C4-2B (cell line): ENCODE measurements at regions not wholly inside any gene's neighbourhood (a gene's known extent, or its start where the extent isn't known, plus 50 kb on each side); places are given as distances from the start of the nearest gene placed in this dataset.

Experiments
- H3K27ac ChIP-seq: fragments of 450-650 bp; 2 replicates; pipeline ENCODE4 v1.5.1; 2017
- ZFX ChIP-seq: fragments of 450-650 bp; IDR thresholded peaks from 2 replicates; pipeline ENCODE4 v1.6.1; 2017
- TF ChIP-seq, protein P1 (sequence below): fragments of 450-650 bp; conservative IDR thresholded peaks from 2 replicates; pipeline ENCODE4 v1.5.1; 2017; ENCODE audit warnings: mild to moderate bottlenecking

DNA sequence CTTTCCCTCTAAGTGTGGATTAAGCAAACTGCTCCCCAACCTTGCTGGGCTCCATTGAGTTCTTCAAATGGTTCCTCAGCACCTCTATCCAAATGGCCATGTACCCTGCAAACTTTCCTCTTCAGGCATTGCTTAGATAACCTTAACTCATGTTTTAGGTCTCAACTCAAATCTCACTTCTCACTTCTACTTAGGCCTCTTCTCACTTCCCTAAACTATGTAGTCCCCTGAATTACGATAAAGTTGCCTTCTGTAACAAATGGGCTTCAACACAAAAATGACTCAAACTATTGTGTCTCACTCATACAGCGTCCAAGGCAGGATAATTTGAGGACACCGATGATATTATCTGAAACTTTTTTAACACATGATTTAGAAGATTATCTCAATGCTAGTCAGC, 62.4 kb upstream of the STAC start:
- no peak for TF ChIP-seq ZFX
- TF ChIP-seq, protein P1, sequence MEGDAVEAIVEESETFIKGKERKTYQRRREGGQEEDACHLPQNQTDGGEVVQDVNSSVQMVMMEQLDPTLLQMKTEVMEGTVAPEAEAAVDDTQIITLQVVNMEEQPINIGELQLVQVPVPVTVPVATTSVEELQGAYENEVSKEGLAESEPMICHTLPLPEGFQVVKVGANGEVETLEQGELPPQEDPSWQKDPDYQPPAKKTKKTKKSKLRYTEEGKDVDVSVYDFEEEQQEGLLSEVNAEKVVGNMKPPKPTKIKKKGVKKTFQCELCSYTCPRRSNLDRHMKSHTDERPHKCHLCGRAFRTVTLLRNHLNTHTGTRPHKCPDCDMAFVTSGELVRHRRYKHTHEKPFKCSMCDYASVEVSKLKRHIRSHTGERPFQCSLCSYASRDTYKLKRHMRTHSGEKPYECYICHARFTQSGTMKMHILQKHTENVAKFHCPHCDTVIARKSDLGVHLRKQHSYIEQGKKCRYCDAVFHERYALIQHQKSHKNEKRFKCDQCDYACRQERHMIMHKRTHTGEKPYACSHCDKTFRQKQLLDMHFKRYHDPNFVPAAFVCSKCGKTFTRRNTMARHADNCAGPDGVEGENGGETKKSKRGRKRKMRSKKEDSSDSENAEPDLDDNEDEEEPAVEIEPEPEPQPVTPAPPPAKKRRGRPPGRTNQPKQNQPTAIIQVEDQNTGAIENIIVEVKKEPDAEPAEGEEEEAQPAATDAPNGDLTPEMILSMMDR = no peak
- no peak overlapping the region for H3K27ac ChIP-seq

DNA sequence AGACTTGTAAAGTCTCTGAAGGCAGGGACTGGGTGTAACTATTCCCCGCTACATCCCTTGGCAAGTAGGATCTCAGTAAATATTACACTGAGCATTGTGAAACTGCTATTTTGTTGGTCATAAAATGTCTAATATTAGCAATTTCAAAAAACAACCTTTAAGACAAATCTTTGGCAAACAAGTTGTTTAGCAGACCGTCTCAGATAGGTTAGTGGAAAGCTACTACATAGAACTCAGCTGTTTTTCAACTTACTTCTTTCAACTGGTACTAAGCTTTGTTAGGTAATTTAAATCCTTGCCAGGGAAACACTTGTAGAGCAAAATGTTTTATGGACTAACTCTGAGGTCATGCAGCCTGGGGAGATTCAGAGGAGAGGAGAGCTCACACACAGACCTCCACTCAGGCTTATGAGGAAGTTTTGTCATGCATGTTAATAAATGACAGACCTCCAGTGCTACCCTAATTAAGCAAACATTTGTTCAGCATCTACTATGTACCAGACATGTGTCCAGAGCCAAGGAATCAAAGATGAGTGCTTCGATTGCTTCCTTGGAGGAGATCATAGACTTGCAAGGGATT, 61.6 kb upstream of the STAC start:
- TF ChIP-seq ZFX = no peak
- no peak overlapping the region for H3K27ac ChIP-seq

DNA sequence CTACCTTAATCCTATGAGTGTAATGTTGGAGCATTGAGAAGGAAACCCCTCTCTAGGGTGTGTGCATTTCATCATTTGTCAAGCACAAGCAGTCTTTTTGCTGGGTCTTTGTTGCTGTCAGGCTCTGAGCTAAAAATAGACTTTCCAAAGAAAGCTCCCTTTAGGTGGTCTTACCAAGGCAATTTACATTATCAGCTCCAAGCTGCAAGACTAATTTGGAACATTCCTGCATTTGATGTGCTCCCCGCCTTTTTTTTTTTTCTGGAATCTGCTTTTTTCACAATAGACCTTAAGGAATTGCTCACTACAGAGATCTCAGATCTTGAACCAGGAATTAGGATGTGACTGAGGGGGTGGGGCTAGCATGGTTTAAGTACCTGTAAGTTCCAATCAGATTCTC, 60.6 kb upstream of the STAC start:
- H3K27ac ChIP-seq = no peak overlapping the region
- no peak for TF ChIP-seq ZFX
- TF ChIP-seq, protein P1 = no peak
